Panc1 (cell line): ENCODE measurements at regions not wholly inside any gene's neighbourhood (a gene's known extent, or its start where the extent isn't known, plus 50 kb on each side); places are given as distances from the start of the nearest gene placed in this dataset.

Source experiments
- CTCF ChIP-seq: fragments of 450-650 bp; IDR thresholded peaks from 2 replicates; pipeline ENCODE4 v1.5.1; 2017; ENCODE audit warnings: mild to moderate bottlenecking
- POLR2AphosphoS5 ChIP-seq: IDR thresholded peaks from 2 replicates; pipeline ENCODE4 v1.6.1; 2012; ENCODE audit warnings: mild to moderate bottlenecking, low read depth, low read length, moderate library complexity
- REST ChIP-seq, 2 experiments: IDR thresholded peaks; 2 replicates each; pipeline ENCODE4 v1.6.1; 2011 to 2012; ENCODE audit warnings: low read depth in 2 of 2, control low read depth in 1 of 2, low read length in 1 of 2, mild to moderate bottlenecking in 1 of 2, moderate library complexity in 1 of 2; ENCODE audit not compliant: insufficient read depth in 1 of 2
- SIN3A ChIP-seq: IDR thresholded peaks from 2 replicates; pipeline ENCODE4 v1.6.1; 2012; ENCODE audit warnings: low read depth, mild to moderate bottlenecking, low read length, moderate library complexity, borderline replicate concordance; ENCODE audit not compliant: insufficient read depth
- TCF7L2 ChIP-seq: IDR thresholded peaks from 2 replicates; pipeline ENCODE4 v1.6.1; 2011; ENCODE audit warnings: mild to moderate bottlenecking, low read depth, low read length, inconsistent platforms

GRCh38 chr6:165019681-165020080 lies 289.7 kb downstream of the C6orf118 start:
- TF ChIP-seq CTCF (no peak), REST (IDR thresholded peaks at IDR 0.05; ENCODE audit: insufficient read depth in 1 of 2, low read depth in 2 of 2, low read length in 1 of 2) (no peak), POLR2AphosphoS5 (no peak), SIN3A (no peak), TCF7L2 (no peak)
